ENCODE measurements at regions not wholly inside any gene's neighbourhood (a gene's known extent, or its start where the extent isn't known, plus 50 kb on each side); places are given as distances from the start of the nearest gene placed in this dataset.

GRCh38 chr22:48192071-48192470 is 1429.6 kb downstream of the TBC1D22A start:
- no peak for TF ChIP-seq EZH2phosphoT487 (conservative IDR thresholded peaks at IDR 0.05; ENCODE audit: low read length)
- TF ChIP-seq CTCF (IDR thresholded peaks at IDR 0.05; ENCODE audit: insufficient read depth, low read length, poor library complexity, severe bottlenecking), result no peak
- no peaks in the 10 kb centered on the region for H3K79me2 ChIP-seq (ENCODE audit: insufficient read depth, low read length)
- H3K27me3 ChIP-seq (ENCODE audit: low read length), result no peaks in the 10 kb centered on the region
- no peaks in the 10 kb centered on the region for H3K9me2 ChIP-seq (replicated peaks; ENCODE audit: insufficient read depth, low read length)
- H4K20me1 ChIP-seq (ENCODE audit: low read depth, low read length), result no peaks in the 10 kb centered on the region
- no peak overlapping the region for H2AFZ ChIP-seq (ENCODE audit: low read depth, low read length, severe bottlenecking)
- no peak overlapping the region for H3K27ac ChIP-seq (ENCODE audit: low read depth, low read length)
- H3K36me3 ChIP-seq (ENCODE audit: low read length), result 0 out of 2 replicates have a peak, but pooled peaks cover 3% of the 10 kb centered on the region
- H3K4me2 ChIP-seq (ENCODE audit: low read depth, low read length, poor library complexity, severe bottlenecking), result no peak overlapping the region
- no peaks in the 10 kb centered on the region for H3F3A ChIP-seq (ENCODE audit: insufficient read depth)
- no peak overlapping the region for H3K9ac ChIP-seq (ENCODE audit: low read length)
- H3K4me3 ChIP-seq (ENCODE audit: insufficient read depth, low read length, poor library complexity, severe bottlenecking), result no peak overlapping the region
- H3K9me3 ChIP-seq (ENCODE audit: insufficient read depth, low read length), result peaks cover 5% of the 10 kb centered on the region; the same call in 1 of the 2 replicates

DNA sequence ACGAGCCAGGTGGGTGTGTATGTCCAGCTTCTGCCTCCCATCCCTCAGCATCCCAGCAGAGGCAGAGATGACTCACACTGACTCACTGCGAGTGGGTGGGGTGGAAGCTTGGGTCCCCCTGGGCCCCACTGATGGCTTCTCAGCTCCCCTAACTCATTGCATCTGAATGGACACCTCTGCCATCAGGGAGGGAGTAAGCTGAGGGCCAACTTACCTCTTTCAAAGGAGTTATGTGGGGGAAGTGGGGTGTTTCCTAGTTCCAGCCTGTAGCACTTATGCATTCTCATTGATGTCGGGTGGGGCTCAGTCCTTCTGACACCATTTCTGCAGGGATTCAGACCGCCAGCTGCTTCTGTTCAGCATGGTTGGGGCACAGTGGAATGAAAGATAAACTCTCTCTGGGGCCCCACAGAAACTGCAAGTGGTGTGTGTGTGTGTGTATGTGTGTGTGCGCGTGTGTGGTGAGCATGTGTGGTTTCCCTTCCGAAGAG is 1425.8 kb downstream of the TBC1D22A start:
- H3K27ac ChIP-seq (ENCODE audit: low read depth, low read length), result no peak overlapping the region
- H3K9me3 ChIP-seq (ENCODE audit: insufficient read depth, low read length), result peaks cover 5% of the 10 kb centered on the region; the same call in 1 of the 2 replicates
- H4K20me1 ChIP-seq (ENCODE audit: low read depth, low read length), result no peaks in the 10 kb centered on the region
- H3K9me2 ChIP-seq (replicated peaks; ENCODE audit: insufficient read depth, low read length), result no peaks in the 10 kb centered on the region
- no peaks in the 10 kb centered on the region for H3K27me3 ChIP-seq (ENCODE audit: low read length)
- no peak overlapping the region for H3K4me2 ChIP-seq (ENCODE audit: low read depth, low read length, poor library complexity, severe bottlenecking)
- H3F3A ChIP-seq (ENCODE audit: insufficient read depth), result no peaks in the 10 kb centered on the region
- H2AFZ ChIP-seq (ENCODE audit: low read depth, low read length, severe bottlenecking), result no peak overlapping the region
- no peak overlapping the region for H3K9ac ChIP-seq (ENCODE audit: low read length)
- no peaks in the 10 kb centered on the region for H3K79me2 ChIP-seq (ENCODE audit: insufficient read depth, low read length)
- TF ChIP-seq EZH2phosphoT487 (conservative IDR thresholded peaks at IDR 0.05; ENCODE audit: low read length), result no peak
- TF ChIP-seq CTCF (IDR thresholded peaks at IDR 0.05; ENCODE audit: insufficient read depth, low read length, poor library complexity, severe bottlenecking), result no peak
- H3K4me3 ChIP-seq (ENCODE audit: insufficient read depth, low read length, poor library complexity, severe bottlenecking), result no peak overlapping the region
- H3K36me3 ChIP-seq (ENCODE audit: low read length), result 0 out of 2 replicates have a peak, but pooled peaks cover 3% of the 10 kb centered on the region

- H3K4me2 ChIP-seq (ENCODE audit: low read depth, low read length, poor library complexity, severe bottlenecking), result no peak overlapping the region
- no peak overlapping the region for H3K4me3 ChIP-seq (ENCODE audit: insufficient read depth, low read length, poor library complexity, severe bottlenecking)
- H2AFZ ChIP-seq (ENCODE audit: low read depth, low read length, severe bottlenecking), result no peak overlapping the region
- H3K9me2 ChIP-seq (replicated peaks; ENCODE audit: insufficient read depth, low read length), result no peaks in the 10 kb centered on the region
- H3K27me3 ChIP-seq (ENCODE audit: low read length), result no peaks in the 10 kb centered on the region
- H3K36me3 ChIP-seq (ENCODE audit: low read length), result 0 out of 2 replicates have a peak, but pooled peaks cover 2% of the 10 kb centered on the region
- H3K9me3 ChIP-seq (ENCODE audit: insufficient read depth, low read length), result peaks cover 3% of the 10 kb centered on the region; the same call in 1 of the 2 replicates
- no peaks in the 10 kb centered on the region for H3F3A ChIP-seq (ENCODE audit: insufficient read depth)
- TF ChIP-seq CTCF (IDR thresholded peaks at IDR 0.05; ENCODE audit: insufficient read depth, low read length, poor library complexity, severe bottlenecking) (no peak), EZH2phosphoT487 (conservative IDR thresholded peaks at IDR 0.05; ENCODE audit: low read length) (no peak)
- no peaks in the 10 kb centered on the region for H4K20me1 ChIP-seq (ENCODE audit: low read depth, low read length)
- H3K9ac ChIP-seq (ENCODE audit: low read length), result no peak overlapping the region
- no peaks in the 10 kb centered on the region for H3K79me2 ChIP-seq (ENCODE audit: insufficient read depth, low read length)
- no peak overlapping the region for H3K27ac ChIP-seq (ENCODE audit: low read depth, low read length)
These were observed 1424.9 kb downstream of the TBC1D22A start for GRCh38 chr22:48187356-48187755.
